ENCODE measurements at regions not wholly inside any gene's neighbourhood (a gene's known extent, or its start where the extent isn't known, plus 50 kb on each side); places are given as distances from the start of the nearest gene placed in this dataset.

- no peaks in the 10 kb centered on the region for H3K36me3 ChIP-seq (ENCODE audit: control insufficient read depth in 1 of 2, insufficient read depth in 2 of 2, low read depth in 1 of 2, low read length in 2 of 2)
- H3K79me1 ChIP-seq (replicated peaks; ENCODE audit: low read length, poor library complexity, severe bottlenecking): no peaks in the 10 kb centered on the region
- no peak overlapping the region for H2AFZ ChIP-seq (ENCODE audit: low read depth, low read length)
- peaks cover 3% of the 10 kb centered on the region for H3K4me1 ChIP-seq (ENCODE audit: control insufficient read depth, insufficient read depth, low read depth, low read length)
- 93% methylated on average over 2 of the region's 3 CpGs for WGBS
- H2BK5ac ChIP-seq (ENCODE audit: low read depth, low read length, poor library complexity, severe bottlenecking): no peak overlapping the region
- H3K9ac ChIP-seq (ENCODE audit: low read length): no peak overlapping the region
- H3K9me3 ChIP-seq (ENCODE audit: control insufficient read depth, low read length): peaks cover 5% of the 10 kb centered on the region
- H2BK120ac ChIP-seq (ENCODE audit: low read depth, low read length): no peak overlapping the region
- H3K18ac ChIP-seq (ENCODE audit: low read depth in 1 of 2, low read length in 2 of 2): no peak overlapping the region
- H2BK12ac ChIP-seq (ENCODE audit: low read length in 2 of 2): no peak overlapping the region
- peak; percentile 10 for DNase-seq
- H3K27ac ChIP-seq (ENCODE audit: low read length, poor library complexity, severe bottlenecking): peak overlapping the region; percentile 64
- peak overlapping the region; percentile 33 for H3K4me2 ChIP-seq (ENCODE audit: low read length, poor library complexity, severe bottlenecking)
- peaks cover 0 to 28% of the 10 kb centered on the region in 2 experiments for H3K27me3 ChIP-seq (ENCODE audit: control insufficient read depth in 1 of 2, insufficient read depth in 1 of 2, low read length in 2 of 2)
- H3K14ac ChIP-seq (ENCODE audit: low read length in 2 of 2): no peak overlapping the region
- no peak overlapping the region for H2BK15ac ChIP-seq (ENCODE audit: low read depth, poor library complexity, severe bottlenecking)
- H3K4ac ChIP-seq (ENCODE audit: low read depth in 1 of 2, low read length in 2 of 2): no peak overlapping the region
- H2AK5ac ChIP-seq (ENCODE audit: low read length, severe bottlenecking): no peak overlapping the region
- H3K23ac ChIP-seq (ENCODE audit: low read length in 2 of 2): no peak overlapping the region
- no peak overlapping the region for H3K4me3 ChIP-seq (ENCODE audit: insufficient read depth in 1 of 2, low read depth in 1 of 2, low read length in 2 of 2)
- no peak overlapping the region for H4K8ac ChIP-seq (ENCODE audit: low read length)
- no peak overlapping the region for H4K91ac ChIP-seq (ENCODE audit: low read length)
Observed at GRCh38 chr22:27348634-27349033, 452.9 kb downstream of the MN1 start.

GRCh38 chr22:27349456-27349855 is 452.1 kb downstream of the MN1 start:
- Histone ChIP-seq H2BK15ac (ENCODE audit: low read depth, poor library complexity, severe bottlenecking) (no peak overlapping the region), H3K27ac (ENCODE audit: low read length, poor library complexity, severe bottlenecking) (peak overlapping the region; percentile 64), H2BK12ac (ENCODE audit: low read length in 2 of 2) (no peak overlapping the region), H3K14ac (ENCODE audit: low read length in 2 of 2) (no peak overlapping the region), H3K18ac (ENCODE audit: low read depth in 1 of 2, low read length in 2 of 2) (no peak overlapping the region), H2BK5ac (ENCODE audit: low read depth, low read length, poor library complexity, severe bottlenecking) (no peak overlapping the region), H3K9me3 (ENCODE audit: control insufficient read depth, low read length) (peaks cover 5% of the 10 kb centered on the region), H2BK120ac (ENCODE audit: low read depth, low read length) (no peak overlapping the region), H3K79me1 (replicated peaks; ENCODE audit: low read length, poor library complexity, severe bottlenecking) (no peaks in the 10 kb centered on the region), H3K23ac (ENCODE audit: low read length in 2 of 2) (no peak overlapping the region), H2AK5ac (ENCODE audit: low read length, severe bottlenecking) (peak overlapping the region; percentile 49), H2AFZ (ENCODE audit: low read depth, low read length) (no peak overlapping the region), H3K4me1 (ENCODE audit: control insufficient read depth, insufficient read depth, low read depth, low read length) (peaks cover 3% of the 10 kb centered on the region), H4K91ac (ENCODE audit: low read length) (no peak overlapping the region), H3K36me3 (ENCODE audit: control insufficient read depth in 1 of 2, insufficient read depth in 2 of 2, low read depth in 1 of 2, low read length in 2 of 2) (no peaks in the 10 kb centered on the region), H3K4me3 (ENCODE audit: insufficient read depth in 1 of 2, low read depth in 1 of 2, low read length in 2 of 2) (no peak overlapping the region), H3K27me3 (ENCODE audit: control insufficient read depth in 1 of 2, insufficient read depth in 1 of 2, low read length in 2 of 2) (peaks cover 0 to 28% of the 10 kb centered on the region in 2 experiments), H3K4me2 (ENCODE audit: low read length, poor library complexity, severe bottlenecking) (no peak overlapping the region), H3K4ac (ENCODE audit: low read depth in 1 of 2, low read length in 2 of 2) (no peak overlapping the region), H4K8ac (ENCODE audit: low read length) (no peak overlapping the region), H3K9ac (ENCODE audit: low read length) (no peak overlapping the region)
- no peak for DNase-seq

GRCh38 chr22:27350306-27350705 is 451.2 kb downstream of the MN1 start:
- Histone ChIP-seq H3K79me1 (replicated peaks; ENCODE audit: low read length, poor library complexity, severe bottlenecking) (no peaks in the 10 kb centered on the region), H2AFZ (ENCODE audit: low read depth, low read length) (no peak overlapping the region), H2AK5ac (ENCODE audit: low read length, severe bottlenecking) (no peak overlapping the region), H3K18ac (ENCODE audit: low read depth in 1 of 2, low read length in 2 of 2) (no peak overlapping the region), H3K4me2 (ENCODE audit: low read length, poor library complexity, severe bottlenecking) (no peak overlapping the region), H3K9me3 (ENCODE audit: control insufficient read depth, low read length) (peaks cover 5% of the 10 kb centered on the region), H2BK15ac (ENCODE audit: low read depth, poor library complexity, severe bottlenecking) (no peak overlapping the region), H2BK5ac (ENCODE audit: low read depth, low read length, poor library complexity, severe bottlenecking) (no peak overlapping the region), H3K14ac (ENCODE audit: low read length in 2 of 2) (no peak overlapping the region), H3K9ac (ENCODE audit: low read length) (no peak overlapping the region), H3K27ac (ENCODE audit: low read length, poor library complexity, severe bottlenecking) (no peak overlapping the region), H4K91ac (ENCODE audit: low read length) (no peak overlapping the region), H3K23ac (ENCODE audit: low read length in 2 of 2) (no peak overlapping the region), H3K4me1 (ENCODE audit: control insufficient read depth, insufficient read depth, low read depth, low read length) (peaks cover 3% of the 10 kb centered on the region), H3K27me3 (ENCODE audit: control insufficient read depth in 1 of 2, insufficient read depth in 1 of 2, low read length in 2 of 2) (peaks cover 0 to 20% of the 10 kb centered on the region in 2 experiments), H4K8ac (ENCODE audit: low read length) (no peak overlapping the region), H3K36me3 (ENCODE audit: control insufficient read depth in 1 of 2, insufficient read depth in 2 of 2, low read depth in 1 of 2, low read length in 2 of 2) (no peaks in the 10 kb centered on the region), H3K4ac (ENCODE audit: low read depth in 1 of 2, low read length in 2 of 2) (no peak overlapping the region), H2BK120ac (ENCODE audit: low read depth, low read length) (no peak overlapping the region), H3K4me3 (ENCODE audit: insufficient read depth in 1 of 2, low read depth in 1 of 2, low read length in 2 of 2) (no peak overlapping the region), H2BK12ac (ENCODE audit: low read length in 2 of 2) (no peak overlapping the region)
- no peak for DNase-seq

GRCh38 chr22:27352426-27352825 is 449.1 kb downstream of the MN1 start:
- no peak overlapping the region for H4K8ac ChIP-seq (ENCODE audit: low read length)
- no peak for DNase-seq
- H2AFZ ChIP-seq (ENCODE audit: low read depth, low read length): no peak overlapping the region
- H3K79me1 ChIP-seq (replicated peaks; ENCODE audit: low read length, poor library complexity, severe bottlenecking): no peaks in the 10 kb centered on the region
- no peak overlapping the region for H3K4me2 ChIP-seq (ENCODE audit: low read length, poor library complexity, severe bottlenecking)
- peaks cover 3% of the 10 kb centered on the region for H3K4me1 ChIP-seq (ENCODE audit: control insufficient read depth, insufficient read depth, low read depth, low read length)
- H2BK12ac ChIP-seq (ENCODE audit: low read length in 2 of 2): no peak overlapping the region
- WGBS: 79% methylated on average over 5 of the region's 6 CpGs
- no peak overlapping the region for H3K14ac ChIP-seq (ENCODE audit: low read length in 2 of 2)
- peaks cover 22% of the 10 kb centered on the region for H3K9me3 ChIP-seq (ENCODE audit: control insufficient read depth, low read length)
- no peak overlapping the region for H3K9ac ChIP-seq (ENCODE audit: low read length)
- no peaks in the 10 kb centered on the region for H3K36me3 ChIP-seq (ENCODE audit: control insufficient read depth in 1 of 2, insufficient read depth in 2 of 2, low read depth in 1 of 2, low read length in 2 of 2)
- peaks cover 0 to 20% of the 10 kb centered on the region in 2 experiments for H3K27me3 ChIP-seq (ENCODE audit: control insufficient read depth in 1 of 2, insufficient read depth in 1 of 2, low read length in 2 of 2)
- no peak overlapping the region for H2AK5ac ChIP-seq (ENCODE audit: low read length, severe bottlenecking)
- no peak overlapping the region for H3K23ac ChIP-seq (ENCODE audit: low read length in 2 of 2)
- no peak overlapping the region for H3K27ac ChIP-seq (ENCODE audit: low read length, poor library complexity, severe bottlenecking)
- no peak overlapping the region for H3K18ac ChIP-seq (ENCODE audit: low read depth in 1 of 2, low read length in 2 of 2)
- no peak overlapping the region for H3K4ac ChIP-seq (ENCODE audit: low read depth in 1 of 2, low read length in 2 of 2)
- no peak overlapping the region for H2BK120ac ChIP-seq (ENCODE audit: low read depth, low read length)
- H2BK5ac ChIP-seq (ENCODE audit: low read depth, low read length, poor library complexity, severe bottlenecking): no peak overlapping the region
- H4K91ac ChIP-seq (ENCODE audit: low read length): no peak overlapping the region
- H3K4me3 ChIP-seq (ENCODE audit: insufficient read depth in 1 of 2, low read depth in 1 of 2, low read length in 2 of 2): no peak overlapping the region
- H2BK15ac ChIP-seq (ENCODE audit: low read depth, poor library complexity, severe bottlenecking): no peak overlapping the region
